ENCODE measurements at regions not wholly inside any gene's neighbourhood (a gene's known extent, or its start where the extent isn't known, plus 50 kb on each side); places are given as distances from the start of the nearest gene placed in this dataset.

- CTCF ChIA-PET = no interaction called here
- intact Hi-C loops (cut with micrococcal nuclease; ENCODE audit: unreplicated experiment) = no loop called here
- no peaks in the 10 kb centered on the region for H4K20me1 ChIP-seq (ENCODE audit: insufficient read depth)
Observed at GRCh38 chr18:47545613-47546012, 294.2 kb upstream of the SKOR2 start.

GRCh38 chr18:47543080-47543479 lies 291.6 kb upstream of the SKOR2 start:
- TF ChIP-seq EZH2 (IDR thresholded peaks at IDR 0.05; ENCODE audit: low read depth) = no peak
- TF ChIP-seq CTCF (conservative IDR thresholded peaks at IDR 0.05) = no peak
- POLR2A ChIA-PET (ENCODE audit: unreplicated experiment) = no interaction called here
- Histone ChIP-seq H3K27ac (no peak overlapping the region), H3K79me2 (ENCODE audit: low read depth) (no peaks in the 10 kb centered on the region), H3K9me2 (ENCODE audit: insufficient read depth) (no peaks in the 10 kb centered on the region), H2AFZ (no peak overlapping the region), H3F3A (ENCODE audit: insufficient read depth, low read depth) (no peaks in the 10 kb centered on the region), H3K27me3 (ENCODE audit: insufficient read depth, low read depth) (peaks cover 61% of the 10 kb centered on the region), H3K36me3 (ENCODE audit: low read depth) (no peaks in the 10 kb centered on the region), H4K20me1 (ENCODE audit: insufficient read depth) (no peaks in the 10 kb centered on the region), H3K4me1 (replicated peaks; ENCODE audit: insufficient read depth) (no peaks in the 10 kb centered on the region), H3K9me3 (ENCODE audit: insufficient read depth, low read depth) (no peaks in the 10 kb centered on the region), H3K4me2 (no peak overlapping the region), H3K4me3 (no peak overlapping the region)
- CTCF ChIA-PET = no interaction called here
- intact Hi-C loops (cut with micrococcal nuclease; ENCODE audit: unreplicated experiment) = no loop called here
- no peak for DNase-seq
- no TSS peak for BruUV-seq (replicated peaks)

More at GRCh38 chr18:47545613-47546012, 294.2 kb upstream of the SKOR2 start:
- DNase-seq = no peak
- Histone ChIP-seq H3K27ac (no peak overlapping the region), H3K9me3 (ENCODE audit: insufficient read depth, low read depth) (no peaks in the 10 kb centered on the region), H3K4me1 (replicated peaks; ENCODE audit: insufficient read depth) (no peaks in the 10 kb centered on the region), H3K36me3 (ENCODE audit: low read depth) (no peaks in the 10 kb centered on the region), H3F3A (ENCODE audit: insufficient read depth, low read depth) (no peaks in the 10 kb centered on the region), H3K9me2 (ENCODE audit: insufficient read depth) (no peaks in the 10 kb centered on the region), H2AFZ (no peak overlapping the region), H3K4me2 (no peak overlapping the region), H3K27me3 (ENCODE audit: insufficient read depth, low read depth) (peaks cover 61% of the 10 kb centered on the region), H3K79me2 (ENCODE audit: low read depth) (no peaks in the 10 kb centered on the region), H3K4me3 (no peak overlapping the region)
- POLR2A ChIA-PET (ENCODE audit: unreplicated experiment) = no interaction called here
- BruUV-seq (replicated peaks) = no TSS peak
- no peak for TF ChIP-seq EZH2 (IDR thresholded peaks at IDR 0.05; ENCODE audit: low read depth)
- TF ChIP-seq CTCF (conservative IDR thresholded peaks at IDR 0.05) = no peak

- H3K4me3 ChIP-seq = no peak overlapping the region
- no peak for DNase-seq
- H3K36me3 ChIP-seq (ENCODE audit: low read depth) = no peaks in the 10 kb centered on the region
- no peaks in the 10 kb centered on the region for H3K9me3 ChIP-seq (ENCODE audit: insufficient read depth, low read depth)
- H2AFZ ChIP-seq = no peak overlapping the region
- BruUV-seq (replicated peaks) = no TSS peak
- CTCF ChIA-PET = no interaction called here
- POLR2A ChIA-PET (ENCODE audit: unreplicated experiment) = no interaction called here
- intact Hi-C loops (cut with micrococcal nuclease; ENCODE audit: unreplicated experiment) = no loop called here
- peaks cover 55% of the 10 kb centered on the region for H3K27me3 ChIP-seq (ENCODE audit: insufficient read depth, low read depth)
- TF ChIP-seq CTCF (conservative IDR thresholded peaks at IDR 0.05) = no peak
- H3K79me2 ChIP-seq (ENCODE audit: low read depth) = no peaks in the 10 kb centered on the region
- H3K9me2 ChIP-seq (ENCODE audit: insufficient read depth) = no peaks in the 10 kb centered on the region
- no peak overlapping the region for H3K4me2 ChIP-seq
- H3K4me1 ChIP-seq (replicated peaks; ENCODE audit: insufficient read depth) = no peaks in the 10 kb centered on the region
- H3F3A ChIP-seq (ENCODE audit: insufficient read depth, low read depth) = no peaks in the 10 kb centered on the region
- no peaks in the 10 kb centered on the region for H4K20me1 ChIP-seq (ENCODE audit: insufficient read depth)
- no peak overlapping the region for H3K27ac ChIP-seq
Observed at GRCh38 chr18:47542551-47542950, 291.1 kb upstream of the SKOR2 start.
